HUES64 (cell line): ENCODE measurements at regions not wholly inside any gene's neighbourhood (a gene's known extent, or its start where the extent isn't known, plus 50 kb on each side); places are given as distances from the start of the nearest gene placed in this dataset.
A peak's percentile ranks its signal among the peaks of the same experiment; 100 is the strongest.

ENCODE experiments used
- H3K27ac ChIP-seq: 2 replicates; pipeline ENCODE4 v1.7.0; 2013; ENCODE audit warnings: low read depth, low read length, inconsistent platforms
- H3K27me3 ChIP-seq: 2 replicates; pipeline ENCODE4 v1.6.1; 2013; ENCODE audit warnings: mild to moderate bottlenecking, low read length; ENCODE audit not compliant: insufficient read depth
- H3K36me3 ChIP-seq: 2 replicates; pipeline ENCODE4 v1.6.1; 2013; ENCODE audit warnings: mild to moderate bottlenecking, low read length; ENCODE audit not compliant: insufficient read depth
- H3K4me1 ChIP-seq: 2 replicates; pipeline ENCODE4 v1.6.1; 2013; ENCODE audit warnings: mild to moderate bottlenecking, low read length, moderate library complexity; ENCODE audit not compliant: insufficient read depth
- H3K4me3 ChIP-seq: 2 replicates; pipeline ENCODE4 v1.5.1; 2013; ENCODE audit warnings: mild to moderate bottlenecking, low read length, moderate library complexity
- H3K9ac ChIP-seq: 2 replicates; pipeline ENCODE4 v1.6.1; 2013; ENCODE audit warnings: mild to moderate bottlenecking, low read depth, low read length
- H3K9me3 ChIP-seq: 2 replicates; pipeline ENCODE4 v1.6.1; 2013; ENCODE audit warnings: low read depth, low read length; ENCODE audit not compliant: insufficient read depth
- WGBS: fragments of 150-250, 120-280 bp; methylation state at CpG from one replicate; pipeline ENCODE4 v1.1.7; 2013; ENCODE audit warnings: missing lambda C conversion rate; 5-methylcytosine and 5-hydroxymethylcytosine counted together

DNA sequence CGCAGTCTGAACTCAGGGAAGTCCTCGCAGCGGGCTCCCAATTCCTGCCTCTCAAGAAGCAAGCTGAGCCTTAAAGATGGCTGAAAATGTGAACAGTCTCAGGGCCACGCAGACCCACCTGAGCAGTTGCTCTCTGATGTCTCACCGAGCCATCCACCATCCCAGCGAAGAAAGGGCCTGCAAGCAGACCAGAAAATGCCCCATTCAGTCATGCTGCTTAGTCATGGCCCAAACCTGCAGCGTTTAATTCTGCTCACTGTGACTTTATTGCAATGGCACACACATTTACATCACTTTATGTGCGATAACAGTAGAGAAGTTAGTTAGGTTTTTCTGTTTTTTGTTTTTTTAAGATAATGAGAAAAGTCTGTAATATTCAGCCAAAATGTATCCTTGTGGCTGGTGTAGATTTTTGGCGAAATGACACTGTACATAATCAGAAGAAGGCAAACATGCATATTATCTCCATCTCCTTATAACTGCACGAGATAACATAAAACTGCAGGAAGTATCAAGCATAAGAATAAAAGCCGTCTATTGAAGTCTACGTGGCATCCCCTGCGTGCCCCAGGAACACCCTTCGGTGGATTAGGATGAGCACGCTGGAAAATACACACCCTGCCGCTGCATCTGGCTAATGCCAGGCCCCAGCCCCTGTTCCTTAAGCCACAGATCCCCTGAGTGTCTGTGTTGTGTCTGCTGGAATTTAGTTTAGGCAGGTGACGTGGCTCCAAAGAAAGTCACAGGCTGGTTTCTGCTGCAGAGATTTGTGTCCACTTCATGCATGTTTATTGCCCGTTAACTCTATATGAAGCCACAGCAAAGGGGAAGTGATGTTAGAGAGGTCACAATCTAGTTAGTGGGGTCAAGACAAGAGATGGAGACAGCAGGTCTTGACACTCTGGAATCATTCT is 119.8 kb upstream of the IRF2BP2 start:
- H3K4me3 ChIP-seq: no peak overlapping the region
- no peaks in the 10 kb centered on the region for H3K27me3 ChIP-seq
- 94% methylated on average over 18 of the region's 18 CpGs for WGBS
- H3K9me3 ChIP-seq: no peaks in the 10 kb centered on the region
- H3K4me1 ChIP-seq: peaks cover 29% of the 10 kb centered on the region
- H3K36me3 ChIP-seq: no peaks in the 10 kb centered on the region
- no peak overlapping the region for H3K27ac ChIP-seq
- no peak overlapping the region for H3K9ac ChIP-seq

DNA sequence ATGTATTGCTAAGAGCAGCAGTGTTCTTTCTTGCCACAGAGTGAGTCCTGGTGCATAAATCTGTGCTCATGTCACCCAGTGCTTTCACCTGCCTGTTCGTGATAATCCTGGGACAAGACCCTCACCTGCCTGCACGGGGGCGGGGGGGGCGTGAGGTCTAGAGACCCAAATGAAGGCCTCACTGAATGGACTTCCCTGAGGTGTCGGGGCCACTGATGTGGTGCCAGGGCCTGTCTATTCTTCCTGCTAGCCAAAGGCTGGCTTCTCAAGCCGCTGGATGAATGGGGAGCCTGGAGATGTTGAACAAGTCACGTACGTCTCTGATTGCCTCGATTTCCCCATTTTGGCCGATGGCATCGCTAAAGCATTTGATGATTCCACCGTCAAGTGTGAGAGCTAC is 118.8 kb upstream of the IRF2BP2 start:
- Histone ChIP-seq H3K27ac (no peak overlapping the region), H3K9ac (no peak overlapping the region), H3K4me3 (no peak overlapping the region), H3K36me3 (no peaks in the 10 kb centered on the region), H3K4me1 (peaks cover 39% of the 10 kb centered on the region), H3K9me3 (no peaks in the 10 kb centered on the region), H3K27me3 (no peaks in the 10 kb centered on the region)
- 91% methylated on average over 12 of the region's 12 CpGs for WGBS

DNA sequence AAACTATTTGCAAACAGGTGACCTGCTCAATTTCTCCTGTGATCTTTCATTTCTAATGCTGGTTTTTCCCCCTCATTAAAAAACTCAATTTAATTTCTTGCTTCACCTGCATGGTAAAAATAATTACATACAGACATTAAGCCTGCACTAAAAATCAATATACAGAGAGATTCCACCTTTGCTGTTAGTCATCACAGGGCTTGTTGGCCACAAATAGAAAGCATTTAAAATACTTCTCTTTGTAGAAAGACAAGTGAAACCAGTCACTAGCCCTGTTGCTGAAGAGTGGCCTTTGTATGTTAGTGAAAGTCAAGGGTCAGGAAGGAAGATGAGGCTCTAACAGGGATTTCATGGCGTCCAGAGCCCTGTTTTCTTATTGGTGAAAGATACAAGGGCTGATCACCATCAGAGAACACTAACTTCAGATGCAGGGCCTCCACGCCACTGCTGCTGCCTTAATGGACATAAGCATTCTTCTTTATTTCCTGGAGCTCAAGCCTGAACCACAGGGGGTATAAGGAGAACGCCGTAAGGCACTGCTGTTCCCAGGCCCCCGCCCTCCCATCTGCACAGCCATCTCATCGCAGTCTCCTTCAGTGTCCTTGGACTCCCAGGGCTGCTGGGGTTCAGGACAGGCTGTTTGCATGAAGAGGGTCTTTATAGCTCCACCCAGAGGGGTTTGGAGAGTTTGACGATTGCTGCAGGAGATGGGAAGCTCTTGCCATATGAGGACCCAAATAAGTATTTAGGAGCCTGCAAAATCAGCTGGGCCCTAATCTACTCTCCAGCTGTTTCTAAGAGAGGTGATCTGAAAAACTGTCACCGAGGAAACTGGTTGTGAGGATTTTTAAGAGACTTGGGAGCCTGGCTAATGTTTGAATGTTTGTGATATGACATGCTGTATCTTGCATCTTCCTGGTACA is 117.3 kb upstream of the IRF2BP2 start:
- peak overlapping the region; percentile 60 for H3K27ac ChIP-seq
- peaks cover 53% of the 10 kb centered on the region for H3K4me1 ChIP-seq
- no peaks in the 10 kb centered on the region for H3K27me3 ChIP-seq
- no peaks in the 10 kb centered on the region for H3K36me3 ChIP-seq
- no peak overlapping the region for H3K4me3 ChIP-seq
- H3K9me3 ChIP-seq: no peaks in the 10 kb centered on the region
- WGBS: 76% methylated on average over 8 of the region's 8 CpGs
- no peak overlapping the region for H3K9ac ChIP-seq

DNA sequence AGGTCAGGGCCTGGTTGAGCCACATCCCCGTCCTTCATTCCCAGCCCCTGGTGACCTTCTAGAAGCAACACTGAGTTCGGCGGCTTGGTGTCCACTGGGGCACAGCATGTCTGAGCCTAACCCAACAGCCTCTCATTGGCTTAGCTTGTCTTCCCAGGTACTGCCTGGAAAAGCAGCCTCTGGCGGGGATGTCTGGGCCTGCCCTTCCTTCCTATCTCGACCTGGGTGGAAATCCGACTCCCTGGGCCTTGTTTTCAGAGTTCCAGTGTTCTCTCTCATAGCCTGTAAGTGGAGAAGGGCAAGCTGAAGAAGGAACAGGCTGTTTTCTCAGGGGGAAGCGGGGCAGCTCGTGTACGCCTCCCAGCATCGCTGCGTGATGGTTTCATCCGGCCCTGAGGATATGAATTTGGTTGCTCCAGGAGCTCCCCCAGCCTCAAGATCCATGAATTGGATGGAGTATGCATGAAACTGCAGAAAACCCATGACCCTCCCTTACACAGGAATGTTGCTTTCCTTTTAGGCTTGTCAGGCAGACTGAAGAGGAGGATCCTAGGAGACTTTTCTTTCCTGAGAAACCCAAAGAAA is 116.5 kb upstream of the IRF2BP2 start:
- no peaks in the 10 kb centered on the region for H3K27me3 ChIP-seq
- peaks cover 61% of the 10 kb centered on the region for H3K4me1 ChIP-seq
- 80% methylated on average over 12 of the region's 12 CpGs for WGBS
- H3K4me3 ChIP-seq: no peak overlapping the region
- H3K36me3 ChIP-seq: no peaks in the 10 kb centered on the region
- peak overlapping the region; percentile 60 for H3K27ac ChIP-seq
- no peaks in the 10 kb centered on the region for H3K9me3 ChIP-seq
- no peak overlapping the region for H3K9ac ChIP-seq

DNA sequence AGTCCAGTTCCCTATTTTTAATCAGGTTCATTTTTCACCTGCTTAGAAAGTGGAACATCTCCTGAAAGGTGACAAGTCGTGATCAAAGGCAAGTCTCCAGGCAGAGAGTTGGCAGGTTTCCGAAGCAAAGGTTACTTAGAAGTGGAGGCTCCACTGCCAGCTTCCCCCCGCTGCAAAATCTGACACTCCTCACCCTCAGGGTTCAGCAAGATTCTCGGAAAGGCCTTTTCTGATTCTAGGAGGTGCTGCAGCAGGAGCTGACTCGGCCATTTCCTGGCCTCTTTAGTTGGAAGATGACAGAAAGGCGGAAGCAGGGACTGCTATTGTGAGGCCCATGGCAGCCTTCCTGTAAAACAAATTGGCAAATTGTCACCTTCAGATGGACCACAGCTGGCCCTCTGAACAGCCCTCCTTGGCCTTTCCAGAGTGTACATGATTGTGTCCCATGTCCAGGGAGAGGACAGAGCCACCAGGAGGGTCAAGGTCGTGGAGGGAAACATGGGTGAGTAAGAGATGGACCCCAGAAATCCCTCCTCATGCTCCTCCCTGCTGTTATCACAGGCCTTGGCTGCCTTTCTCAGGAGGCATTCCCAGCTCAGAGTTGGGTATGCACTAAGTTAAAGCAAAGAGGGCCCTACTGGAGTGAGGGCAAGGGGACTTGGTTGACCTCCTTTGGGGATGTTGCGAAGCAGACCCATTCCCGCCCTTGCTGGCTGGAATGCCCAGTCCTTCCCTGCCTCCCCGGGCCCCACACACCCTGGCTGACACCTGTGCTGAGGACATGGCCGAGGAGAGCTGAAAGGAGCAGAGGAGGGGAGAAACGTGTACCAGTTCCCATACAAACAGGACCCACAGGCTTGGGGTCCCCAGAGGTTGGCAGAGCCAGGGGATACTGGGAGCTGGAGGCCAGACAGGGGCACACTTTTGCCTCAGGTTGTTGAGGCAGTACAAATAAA is 115.5 kb upstream of the IRF2BP2 start:
- no peak overlapping the region for H3K4me3 ChIP-seq
- H3K27me3 ChIP-seq: no peaks in the 10 kb centered on the region
- 86% methylated on average over 12 of the region's 12 CpGs for WGBS
- peak overlapping the region; percentile 95 for H3K27ac ChIP-seq
- H3K36me3 ChIP-seq: no peaks in the 10 kb centered on the region
- no peaks in the 10 kb centered on the region for H3K9me3 ChIP-seq
- peak overlapping the region; percentile 69; the same call in 1 of the 2 replicates for H3K9ac ChIP-seq
- peaks cover 61% of the 10 kb centered on the region for H3K4me1 ChIP-seq

DNA sequence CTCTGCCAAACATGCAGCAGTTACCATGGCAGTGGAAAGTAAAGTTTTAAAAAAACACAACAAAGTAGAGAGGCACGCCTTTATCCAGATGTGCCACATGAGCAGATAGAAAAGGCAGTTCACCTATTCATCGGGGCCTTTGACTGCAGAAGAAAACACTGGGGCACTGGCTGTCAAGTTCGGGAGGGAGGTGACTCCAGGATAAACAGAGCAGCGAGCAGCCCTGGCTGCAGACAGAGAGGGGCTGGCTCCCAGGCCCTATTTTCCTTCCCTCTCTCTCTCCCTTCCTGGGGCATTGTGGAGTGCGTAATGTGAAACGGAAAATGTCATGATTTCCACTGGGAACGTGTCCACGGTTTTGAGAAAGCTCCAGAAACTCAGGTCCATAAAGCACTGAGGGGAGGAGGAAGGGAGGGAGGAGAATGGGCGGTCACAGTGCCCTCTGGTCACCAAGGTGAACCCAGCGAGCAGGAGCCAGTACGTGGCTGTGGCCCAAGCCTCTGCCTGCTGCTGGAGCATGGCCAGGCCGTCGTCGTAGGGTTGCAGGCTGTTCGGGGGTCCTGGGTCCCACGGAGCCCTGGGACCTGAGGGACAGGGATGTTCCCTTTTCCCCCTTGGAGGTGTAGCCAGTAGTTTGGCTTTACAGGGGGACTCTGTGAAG is 114.7 kb upstream of the IRF2BP2 start:
- H3K9ac ChIP-seq: peak overlapping the region; percentile 69
- 56% methylated on average over 16 of the region's 16 CpGs for WGBS
- no peaks in the 10 kb centered on the region for H3K36me3 ChIP-seq
- peak overlapping the region; percentile 95 for H3K27ac ChIP-seq
- H3K4me3 ChIP-seq: peak overlapping the region; percentile 7; the same call in 1 of the 2 replicates
- no peaks in the 10 kb centered on the region for H3K9me3 ChIP-seq
- H3K4me1 ChIP-seq: peaks cover 61% of the 10 kb centered on the region
- no peaks in the 10 kb centered on the region for H3K27me3 ChIP-seq

DNA sequence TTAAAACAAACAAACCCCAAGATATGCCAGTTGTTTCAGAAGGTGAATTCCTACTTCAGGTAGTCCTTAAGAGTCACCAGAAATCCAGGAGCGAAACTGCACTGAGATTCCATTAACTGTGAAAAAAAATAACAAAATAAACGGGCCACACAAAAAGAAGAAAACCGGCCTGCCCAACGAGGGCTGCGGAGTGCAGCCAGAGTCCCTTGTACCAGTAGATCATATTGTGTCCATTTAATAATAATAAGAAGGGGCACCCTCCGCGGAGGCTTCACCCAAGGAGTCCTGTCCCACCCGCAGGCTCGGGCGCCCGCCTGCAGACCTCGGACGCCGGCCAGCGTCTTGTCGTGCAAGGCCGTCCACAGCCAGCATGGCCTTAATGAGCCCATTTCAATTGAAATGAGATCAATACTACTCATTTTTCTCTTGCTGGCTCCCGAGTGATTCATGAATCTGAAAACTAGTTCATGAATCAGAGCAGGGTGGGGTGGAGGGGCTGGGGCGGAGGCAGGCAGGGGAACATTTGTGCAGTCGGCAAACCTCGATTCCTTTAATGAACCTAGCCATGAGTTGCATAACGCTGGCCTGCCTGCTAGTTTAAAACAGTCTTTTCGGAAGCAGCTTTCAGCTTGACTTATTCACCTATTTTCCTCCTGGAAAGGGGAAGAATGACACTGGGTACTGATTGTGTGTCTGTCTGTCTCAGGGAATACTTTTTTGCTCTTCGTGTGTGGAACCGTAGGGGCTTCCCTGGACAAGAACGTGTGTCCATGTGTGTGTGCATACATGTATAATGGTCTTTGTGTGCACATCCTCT is 113.1 kb upstream of the IRF2BP2 start:
- no peaks in the 10 kb centered on the region for H3K9me3 ChIP-seq
- 80% methylated on average over 26 of the region's 26 CpGs for WGBS
- no peak overlapping the region for H3K4me3 ChIP-seq
- peak overlapping the region; percentile 95 for H3K27ac ChIP-seq
- peak overlapping the region; percentile 36; the same call in 1 of the 2 replicates for H3K9ac ChIP-seq
- peaks cover 61% of the 10 kb centered on the region for H3K4me1 ChIP-seq
- H3K27me3 ChIP-seq: no peaks in the 10 kb centered on the region
- no peaks in the 10 kb centered on the region for H3K36me3 ChIP-seq

DNA sequence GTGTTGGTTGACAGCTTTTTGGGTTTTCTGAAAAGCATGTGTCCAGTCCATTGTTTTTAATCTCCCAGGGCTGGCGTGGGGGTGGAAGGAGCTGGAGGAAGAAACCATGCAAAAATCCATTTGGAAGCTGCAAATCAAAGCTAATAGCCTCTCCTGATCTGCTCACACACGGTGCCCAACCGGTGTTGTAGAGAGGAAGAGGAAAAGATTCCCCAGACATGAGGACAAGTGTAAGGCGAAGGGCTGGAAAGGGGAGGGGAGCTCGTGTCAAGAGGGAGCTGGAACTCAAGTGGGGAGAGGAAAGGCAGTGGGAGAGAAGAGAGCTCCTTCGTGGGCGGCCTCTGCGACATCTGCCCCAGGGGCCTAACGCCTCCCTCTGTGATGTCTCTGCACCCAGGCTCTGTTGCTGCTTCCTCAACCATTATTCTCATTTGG is 112.3 kb upstream of the IRF2BP2 start:
- no peaks in the 10 kb centered on the region for H3K27me3 ChIP-seq
- H3K9me3 ChIP-seq: no peaks in the 10 kb centered on the region
- no peak overlapping the region for H3K27ac ChIP-seq
- H3K4me1 ChIP-seq: peaks cover 57% of the 10 kb centered on the region
- no peaks in the 10 kb centered on the region for H3K36me3 ChIP-seq
- no peak overlapping the region for H3K4me3 ChIP-seq
- 81% methylated on average over 8 of the region's 9 CpGs for WGBS
- H3K9ac ChIP-seq: no peak overlapping the region

DNA sequence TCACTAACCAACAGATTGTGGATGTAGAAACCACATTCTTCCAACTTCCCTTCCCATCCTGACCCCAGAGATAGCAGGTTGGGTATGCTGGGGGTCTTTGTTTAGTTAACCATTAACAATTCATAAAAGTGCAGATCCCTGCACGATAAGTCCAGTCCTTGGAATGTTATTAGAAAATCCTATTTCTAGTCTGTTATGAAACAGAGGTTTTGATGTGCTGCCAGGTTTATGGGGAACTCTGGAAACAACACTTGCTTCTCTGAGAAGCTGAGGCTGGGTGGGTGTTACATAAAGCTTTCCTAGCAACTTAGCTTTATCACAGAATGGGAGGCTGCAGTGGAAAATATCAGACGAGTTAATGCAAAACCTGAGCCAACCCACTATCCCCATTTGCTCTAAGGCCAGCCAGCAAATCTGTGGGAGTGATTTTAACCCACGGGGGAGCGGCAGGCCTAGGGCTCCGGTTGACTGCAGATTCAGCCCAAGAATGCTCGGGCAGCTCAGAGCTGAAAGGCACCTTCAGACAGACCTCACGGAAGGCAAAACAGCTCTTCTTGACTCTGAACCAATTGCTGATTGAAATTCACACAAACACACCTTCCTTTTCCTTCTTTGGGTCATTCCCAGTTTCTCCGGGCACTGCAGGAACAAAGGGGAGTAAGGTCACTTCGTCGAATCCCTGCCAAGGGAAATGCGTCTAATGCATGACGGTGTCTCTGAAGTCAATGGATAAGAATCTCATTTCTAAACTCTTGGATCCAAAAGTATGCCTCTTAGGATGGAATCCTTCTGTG is 111.7 kb upstream of the IRF2BP2 start:
- Histone ChIP-seq H3K36me3 (no peaks in the 10 kb centered on the region), H3K9ac (no peak overlapping the region)

More for the DNA sequence above, 111.7 kb upstream of the IRF2BP2 start:
- H3K4me1 ChIP-seq: peaks cover 51% of the 10 kb centered on the region
- H3K27me3 ChIP-seq: no peaks in the 10 kb centered on the region
- no peak overlapping the region for H3K4me3 ChIP-seq
- H3K9me3 ChIP-seq: no peaks in the 10 kb centered on the region
- 86% methylated on average over 12 of the region's 12 CpGs for WGBS
- no peak overlapping the region for H3K27ac ChIP-seq
